ENCODE measurements at regions not wholly inside any gene's neighbourhood (a gene's known extent, or its start where the extent isn't known, plus 50 kb on each side); places are given as distances from the start of the nearest gene placed in this dataset.

DNA sequence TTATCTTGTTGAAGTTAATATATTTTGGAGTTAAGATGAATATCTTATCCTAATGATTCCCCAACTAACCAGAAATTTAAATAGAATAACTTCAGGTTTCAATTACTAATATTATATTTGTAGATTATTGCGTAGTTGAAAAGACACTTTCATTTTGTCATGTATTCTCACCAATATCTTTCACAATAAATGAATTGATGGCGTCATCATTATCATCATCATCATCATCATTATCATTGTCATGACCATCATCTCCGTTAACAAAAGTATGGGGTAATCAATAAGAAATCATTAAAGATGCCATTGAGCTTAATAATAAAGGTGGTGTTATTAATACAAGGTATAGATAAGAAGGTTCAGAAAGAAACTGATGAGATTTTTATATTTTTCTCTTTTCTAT, 768.8 kb upstream of the SLC10A2 start:
- H3K9me3 ChIP-seq (ENCODE audit: control insufficient read depth in 1 of 2, insufficient read depth in 1 of 2, low read depth in 1 of 2, low read length in 2 of 2): no peaks in the 10 kb centered on the region

DNA sequence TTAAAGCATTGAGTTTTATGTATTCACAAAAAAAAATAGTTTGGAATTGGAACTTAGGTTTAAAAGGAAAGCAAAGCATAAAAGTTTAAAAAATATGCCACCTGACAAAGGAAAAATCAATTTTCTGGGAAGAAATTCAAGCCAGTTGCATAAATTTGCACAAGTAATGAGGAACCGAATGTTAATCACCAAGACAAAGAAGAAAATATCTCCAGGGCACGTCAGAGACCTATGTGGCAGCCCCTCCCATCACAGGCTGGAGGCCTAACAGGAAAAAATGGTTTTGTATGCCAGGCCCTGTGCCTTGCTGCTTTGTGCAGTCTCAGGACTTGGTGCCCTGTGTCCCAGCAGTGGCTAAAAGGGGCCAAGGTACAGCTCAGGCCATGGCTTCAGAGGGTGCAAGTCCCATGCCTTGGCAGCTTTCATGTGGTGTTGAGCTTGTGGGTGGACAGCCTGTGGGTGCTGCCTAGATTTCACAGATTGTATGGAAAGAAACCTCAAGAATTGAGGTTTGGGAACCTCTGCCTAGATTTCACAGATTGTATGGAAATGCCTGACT, 767.2 kb upstream of the SLC10A2 start:
- POLR2A ChIA-PET: no interaction called here
- Histone ChIP-seq H3K9me2 (ENCODE audit: insufficient read depth) (no peaks in the 10 kb centered on the region), H3K36me3 (ENCODE audit: control insufficient read depth in 1 of 2, insufficient read depth in 2 of 2, low read length in 2 of 2) (no peaks in the 10 kb centered on the region), H3K27ac (ENCODE audit: low read depth, low read length) (no peak overlapping the region), H3K4me2 (ENCODE audit: low read length) (no peak overlapping the region), H3K9ac (ENCODE audit: low read length) (no peak overlapping the region), H4K20me1 (ENCODE audit: insufficient read depth) (no peaks in the 10 kb centered on the region), H3K4me3 (replicated peaks in 1 of 2; ENCODE audit: low read depth in 1 of 2, low read length in 2 of 2) (no peak overlapping the region), H3K4me1 (ENCODE audit: control insufficient read depth in 1 of 2, insufficient read depth in 2 of 2, low read length in 2 of 2) (no peaks in the 10 kb centered on the region), H3K9me3 (ENCODE audit: control insufficient read depth in 1 of 2, insufficient read depth in 1 of 2, low read depth in 1 of 2, low read length in 2 of 2) (no peaks in the 10 kb centered on the region), H3K79me2 (ENCODE audit: insufficient read depth, low read length) (no peaks in the 10 kb centered on the region), H3K27me3 (ENCODE audit: insufficient read depth, low read length) (no peaks in the 10 kb centered on the region), H2AFZ (ENCODE audit: low read depth, low read length, poor library complexity, severe bottlenecking) (no peak overlapping the region)
- CTCF ChIA-PET: no interaction called here
- TF ChIP-seq SP1 (IDR thresholded peaks at IDR 0.05; ENCODE audit: low read depth) (no peak), SRF (IDR thresholded peaks at IDR 0.05; ENCODE audit: low read depth) (no peak), YY1 (IDR thresholded peaks at IDR 0.05; ENCODE audit: extremely low read depth, insufficient replicate concordance, low read depth, low read length) (no peak), JUND (IDR thresholded peaks at IDR 0.05) (no peak), SIN3A (IDR thresholded peaks at IDR 0.05; ENCODE audit: low read depth) (no peak), FOSL1 (IDR thresholded peaks at IDR 0.05; ENCODE audit: low read depth) (no peak), EGR1 (IDR thresholded peaks at IDR 0.05; ENCODE audit: low read depth) (no peak), CTCF (IDR thresholded peaks at IDR 0.05 in 2 of 3, conservative IDR thresholded peaks at IDR 0.05 in 1 of 3; ENCODE audit: borderline replicate concordance in 1 of 3, insufficient read depth in 1 of 3, low read depth in 2 of 3, low read length in 2 of 3) (no peak), POLR2AphosphoS5 (IDR thresholded peaks at IDR 0.05; ENCODE audit: low read depth, low read length) (no peak), EZH2 (IDR thresholded peaks at IDR 0.05) (no peak), ZFX (IDR thresholded peaks at IDR 0.05) (no peak), RAD21 (IDR thresholded peaks at IDR 0.05; ENCODE audit: low read depth) (no peak)
- TF ChIP-seq, protein P1, sequence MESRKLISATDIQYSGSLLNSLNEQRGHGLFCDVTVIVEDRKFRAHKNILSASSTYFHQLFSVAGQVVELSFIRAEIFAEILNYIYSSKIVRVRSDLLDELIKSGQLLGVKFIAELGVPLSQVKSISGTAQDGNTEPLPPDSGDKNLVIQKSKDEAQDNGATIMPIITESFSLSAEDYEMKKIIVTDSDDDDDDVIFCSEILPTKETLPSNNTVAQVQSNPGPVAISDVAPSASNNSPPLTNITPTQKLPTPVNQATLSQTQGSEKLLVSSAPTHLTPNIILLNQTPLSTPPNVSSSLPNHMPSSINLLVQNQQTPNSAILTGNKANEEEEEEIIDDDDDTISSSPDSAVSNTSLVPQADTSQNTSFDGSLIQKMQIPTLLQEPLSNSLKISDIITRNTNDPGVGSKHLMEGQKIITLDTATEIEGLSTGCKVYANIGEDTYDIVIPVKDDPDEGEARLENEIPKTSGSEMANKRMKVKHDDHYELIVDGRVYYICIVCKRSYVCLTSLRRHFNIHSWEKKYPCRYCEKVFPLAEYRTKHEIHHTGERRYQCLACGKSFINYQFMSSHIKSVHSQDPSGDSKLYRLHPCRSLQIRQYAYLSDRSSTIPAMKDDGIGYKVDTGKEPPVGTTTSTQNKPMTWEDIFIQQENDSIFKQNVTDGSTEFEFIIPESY (IDR thresholded peaks at IDR 0.05; ENCODE audit: extremely low read depth, insufficient replicate concordance, low read length): no peak
- TF ChIP-seq, protein P2, sequence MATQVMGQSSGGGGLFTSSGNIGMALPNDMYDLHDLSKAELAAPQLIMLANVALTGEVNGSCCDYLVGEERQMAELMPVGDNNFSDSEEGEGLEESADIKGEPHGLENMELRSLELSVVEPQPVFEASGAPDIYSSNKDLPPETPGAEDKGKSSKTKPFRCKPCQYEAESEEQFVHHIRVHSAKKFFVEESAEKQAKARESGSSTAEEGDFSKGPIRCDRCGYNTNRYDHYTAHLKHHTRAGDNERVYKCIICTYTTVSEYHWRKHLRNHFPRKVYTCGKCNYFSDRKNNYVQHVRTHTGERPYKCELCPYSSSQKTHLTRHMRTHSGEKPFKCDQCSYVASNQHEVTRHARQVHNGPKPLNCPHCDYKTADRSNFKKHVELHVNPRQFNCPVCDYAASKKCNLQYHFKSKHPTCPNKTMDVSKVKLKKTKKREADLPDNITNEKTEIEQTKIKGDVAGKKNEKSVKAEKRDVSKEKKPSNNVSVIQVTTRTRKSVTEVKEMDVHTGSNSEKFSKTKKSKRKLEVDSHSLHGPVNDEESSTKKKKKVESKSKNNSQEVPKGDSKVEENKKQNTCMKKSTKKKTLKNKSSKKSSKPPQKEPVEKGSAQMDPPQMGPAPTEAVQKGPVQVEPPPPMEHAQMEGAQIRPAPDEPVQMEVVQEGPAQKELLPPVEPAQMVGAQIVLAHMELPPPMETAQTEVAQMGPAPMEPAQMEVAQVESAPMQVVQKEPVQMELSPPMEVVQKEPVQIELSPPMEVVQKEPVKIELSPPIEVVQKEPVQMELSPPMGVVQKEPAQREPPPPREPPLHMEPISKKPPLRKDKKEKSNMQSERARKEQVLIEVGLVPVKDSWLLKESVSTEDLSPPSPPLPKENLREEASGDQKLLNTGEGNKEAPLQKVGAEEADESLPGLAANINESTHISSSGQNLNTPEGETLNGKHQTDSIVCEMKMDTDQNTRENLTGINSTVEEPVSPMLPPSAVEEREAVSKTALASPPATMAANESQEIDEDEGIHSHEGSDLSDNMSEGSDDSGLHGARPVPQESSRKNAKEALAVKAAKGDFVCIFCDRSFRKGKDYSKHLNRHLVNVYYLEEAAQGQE (IDR thresholded peaks at IDR 0.05; ENCODE audit: low read depth): no peak
- RAD21 ChIA-PET (ENCODE audit: low non-redundant PET in 1 of 2, low total read pairs in 2 of 2, uncharacterized antibody in 2 of 2, unreplicated experiment in 2 of 2): no interaction called here
- ATAC-seq: no peak
- intact Hi-C loops (cut with micrococcal nuclease): no loop called here
- no TSS peak for BruUV-seq (replicated peaks)
- no peak for DNase-seq (ENCODE audit: low read depth, low spot score)

More for the DNA sequence above, 768.8 kb upstream of the SLC10A2 start:
- Histone ChIP-seq H3K4me2 (ENCODE audit: low read length) (no peak overlapping the region), H3K27me3 (ENCODE audit: insufficient read depth, low read length) (no peaks in the 10 kb centered on the region), H3K4me3 (replicated peaks in 1 of 2; ENCODE audit: low read depth in 1 of 2, low read length in 2 of 2) (no peak overlapping the region), H4K20me1 (ENCODE audit: insufficient read depth) (no peaks in the 10 kb centered on the region), H3K9me2 (ENCODE audit: insufficient read depth) (no peaks in the 10 kb centered on the region), H3K36me3 (ENCODE audit: control insufficient read depth in 1 of 2, insufficient read depth in 2 of 2, low read length in 2 of 2) (no peaks in the 10 kb centered on the region), H3K9ac (ENCODE audit: low read length) (no peak overlapping the region), H2AFZ (ENCODE audit: low read depth, low read length, poor library complexity, severe bottlenecking) (no peak overlapping the region), H3K79me2 (ENCODE audit: insufficient read depth, low read length) (no peaks in the 10 kb centered on the region), H3K4me1 (ENCODE audit: control insufficient read depth in 1 of 2, insufficient read depth in 2 of 2, low read length in 2 of 2) (no peaks in the 10 kb centered on the region), H3K27ac (ENCODE audit: low read depth, low read length) (no peak overlapping the region)
- CTCF ChIA-PET: no interaction called here
- no peak for ATAC-seq
- RAD21 ChIA-PET (ENCODE audit: low non-redundant PET in 1 of 2, low total read pairs in 2 of 2, uncharacterized antibody in 2 of 2, unreplicated experiment in 2 of 2): no interaction called here
- DNase-seq (ENCODE audit: low read depth, low spot score): no peak
- no peak for TF ChIP-seq POLR2AphosphoS5 (IDR thresholded peaks at IDR 0.05; ENCODE audit: low read depth, low read length)
- intact Hi-C loops (cut with micrococcal nuclease): no loop called here
- no TSS peak for BruUV-seq (replicated peaks)
- POLR2A ChIA-PET: no interaction called here

Measured in HCT116 (cell line).